ENCODE measurements at regions not wholly inside any gene's neighbourhood (a gene's known extent, or its start where the extent isn't known, plus 50 kb on each side); places are given as distances from the start of the nearest gene placed in this dataset.

- no peak for TF ChIP-seq CTCF (IDR thresholded peaks at IDR 0.05; ENCODE audit: poor library complexity, severe bottlenecking)
- no peak for TF ChIP-seq TAF1 (IDR thresholded peaks at IDR 0.05; ENCODE audit: low read depth)
- no peak for TF ChIP-seq EP300 (conservative IDR thresholded peaks at IDR 0.05; ENCODE audit: poor library complexity, severe bottlenecking)
- TF ChIP-seq REST (IDR thresholded peaks at IDR 0.05; ENCODE audit: borderline replicate concordance), result no peak
- no peak for TF ChIP-seq SMC3 (conservative IDR thresholded peaks at IDR 0.05; ENCODE audit: poor library complexity)
Observed at GRCh38 chr1:5455056-5455455, 537.2 kb downstream of the NPHP4 start.
